Panc1 (cell line): ENCODE measurements at regions not wholly inside any gene's neighbourhood (a gene's known extent, or its start where the extent isn't known, plus 50 kb on each side); places are given as distances from the start of the nearest gene placed in this dataset.
"Not testable (repeated sequence)": the region's sequence is repeated elsewhere in the genome, so short reads cannot be mapped to it uniquely, and the experiment has no call there.

ENCODE experiments used
- POLR2AphosphoS5 ChIP-seq: IDR thresholded peaks from 2 replicates; pipeline ENCODE4 v1.6.1; 2012; ENCODE audit warnings: mild to moderate bottlenecking, low read depth, low read length, moderate library complexity
- TF ChIP-seq, protein P1 (sequence below): fragments of 450-650 bp; IDR thresholded peaks from 2 replicates; pipeline ENCODE4 v1.5.1; 2017; ENCODE audit warnings: mild to moderate bottlenecking

DNA sequence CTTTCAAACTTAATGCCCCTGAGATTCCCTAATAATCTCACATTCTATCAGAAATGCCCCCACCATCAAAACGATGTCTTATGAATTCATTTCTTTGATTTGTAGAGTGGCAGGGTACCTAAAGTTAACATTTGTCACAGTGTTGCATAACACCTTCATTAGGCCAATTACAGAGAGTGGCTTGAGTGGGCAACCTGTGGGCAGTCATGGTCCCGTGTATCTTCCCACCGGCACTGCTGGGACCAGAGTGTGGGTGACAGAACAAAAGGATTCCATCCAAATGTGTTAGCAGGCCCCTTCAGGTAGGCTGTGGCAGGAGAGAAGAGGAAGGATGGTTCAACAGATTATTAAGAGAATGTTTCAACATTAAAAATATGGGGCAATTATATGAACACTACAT is 788.8 kb upstream of the TPTE start:
- TF ChIP-seq, protein P1, sequence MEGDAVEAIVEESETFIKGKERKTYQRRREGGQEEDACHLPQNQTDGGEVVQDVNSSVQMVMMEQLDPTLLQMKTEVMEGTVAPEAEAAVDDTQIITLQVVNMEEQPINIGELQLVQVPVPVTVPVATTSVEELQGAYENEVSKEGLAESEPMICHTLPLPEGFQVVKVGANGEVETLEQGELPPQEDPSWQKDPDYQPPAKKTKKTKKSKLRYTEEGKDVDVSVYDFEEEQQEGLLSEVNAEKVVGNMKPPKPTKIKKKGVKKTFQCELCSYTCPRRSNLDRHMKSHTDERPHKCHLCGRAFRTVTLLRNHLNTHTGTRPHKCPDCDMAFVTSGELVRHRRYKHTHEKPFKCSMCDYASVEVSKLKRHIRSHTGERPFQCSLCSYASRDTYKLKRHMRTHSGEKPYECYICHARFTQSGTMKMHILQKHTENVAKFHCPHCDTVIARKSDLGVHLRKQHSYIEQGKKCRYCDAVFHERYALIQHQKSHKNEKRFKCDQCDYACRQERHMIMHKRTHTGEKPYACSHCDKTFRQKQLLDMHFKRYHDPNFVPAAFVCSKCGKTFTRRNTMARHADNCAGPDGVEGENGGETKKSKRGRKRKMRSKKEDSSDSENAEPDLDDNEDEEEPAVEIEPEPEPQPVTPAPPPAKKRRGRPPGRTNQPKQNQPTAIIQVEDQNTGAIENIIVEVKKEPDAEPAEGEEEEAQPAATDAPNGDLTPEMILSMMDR, result not testable (repeated sequence)
- not testable (repeated sequence) for TF ChIP-seq POLR2AphosphoS5
